ENCODE measurements at regions not wholly inside any gene's neighbourhood (a gene's known extent, or its start where the extent isn't known, plus 50 kb on each side); places are given as distances from the start of the nearest gene placed in this dataset.

- TF ChIP-seq ZNF592 (IDR thresholded peaks at IDR 0.05): no peak
- TF ChIP-seq ZSCAN29 (IDR thresholded peaks at IDR 0.05): peak; percentile 40; the same call in 1 of the 2 replicates
- TF ChIP-seq, protein P1, sequence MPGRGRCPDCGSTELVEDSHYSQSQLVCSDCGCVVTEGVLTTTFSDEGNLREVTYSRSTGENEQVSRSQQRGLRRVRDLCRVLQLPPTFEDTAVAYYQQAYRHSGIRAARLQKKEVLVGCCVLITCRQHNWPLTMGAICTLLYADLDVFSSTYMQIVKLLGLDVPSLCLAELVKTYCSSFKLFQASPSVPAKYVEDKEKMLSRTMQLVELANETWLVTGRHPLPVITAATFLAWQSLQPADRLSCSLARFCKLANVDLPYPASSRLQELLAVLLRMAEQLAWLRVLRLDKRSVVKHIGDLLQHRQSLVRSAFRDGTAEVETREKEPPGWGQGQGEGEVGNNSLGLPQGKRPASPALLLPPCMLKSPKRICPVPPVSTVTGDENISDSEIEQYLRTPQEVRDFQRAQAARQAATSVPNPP (IDR thresholded peaks at IDR 0.05; ENCODE audit: borderline replicate concordance, insufficient read depth, insufficient read length): no peak
- TF ChIP-seq GTF2B (IDR thresholded peaks at IDR 0.05; ENCODE audit: extremely low read depth, insufficient read length): no peak
- TF ChIP-seq, protein P2, sequence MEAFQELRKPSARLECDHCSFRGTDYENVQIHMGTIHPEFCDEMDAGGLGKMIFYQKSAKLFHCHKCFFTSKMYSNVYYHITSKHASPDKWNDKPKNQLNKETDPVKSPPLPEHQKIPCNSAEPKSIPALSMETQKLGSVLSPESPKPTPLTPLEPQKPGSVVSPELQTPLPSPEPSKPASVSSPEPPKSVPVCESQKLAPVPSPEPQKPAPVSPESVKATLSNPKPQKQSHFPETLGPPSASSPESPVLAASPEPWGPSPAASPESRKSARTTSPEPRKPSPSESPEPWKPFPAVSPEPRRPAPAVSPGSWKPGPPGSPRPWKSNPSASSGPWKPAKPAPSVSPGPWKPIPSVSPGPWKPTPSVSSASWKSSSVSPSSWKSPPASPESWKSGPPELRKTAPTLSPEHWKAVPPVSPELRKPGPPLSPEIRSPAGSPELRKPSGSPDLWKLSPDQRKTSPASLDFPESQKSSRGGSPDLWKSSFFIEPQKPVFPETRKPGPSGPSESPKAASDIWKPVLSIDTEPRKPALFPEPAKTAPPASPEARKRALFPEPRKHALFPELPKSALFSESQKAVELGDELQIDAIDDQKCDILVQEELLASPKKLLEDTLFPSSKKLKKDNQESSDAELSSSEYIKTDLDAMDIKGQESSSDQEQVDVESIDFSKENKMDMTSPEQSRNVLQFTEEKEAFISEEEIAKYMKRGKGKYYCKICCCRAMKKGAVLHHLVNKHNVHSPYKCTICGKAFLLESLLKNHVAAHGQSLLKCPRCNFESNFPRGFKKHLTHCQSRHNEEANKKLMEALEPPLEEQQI (IDR thresholded peaks at IDR 0.05): no peak
- TF ChIP-seq NR2C1 (IDR thresholded peaks at IDR 0.05): no peak
- TF ChIP-seq NR2C1 (tag; IDR thresholded peaks at IDR 0.05): no peak
- TF ChIP-seq, protein P3, sequence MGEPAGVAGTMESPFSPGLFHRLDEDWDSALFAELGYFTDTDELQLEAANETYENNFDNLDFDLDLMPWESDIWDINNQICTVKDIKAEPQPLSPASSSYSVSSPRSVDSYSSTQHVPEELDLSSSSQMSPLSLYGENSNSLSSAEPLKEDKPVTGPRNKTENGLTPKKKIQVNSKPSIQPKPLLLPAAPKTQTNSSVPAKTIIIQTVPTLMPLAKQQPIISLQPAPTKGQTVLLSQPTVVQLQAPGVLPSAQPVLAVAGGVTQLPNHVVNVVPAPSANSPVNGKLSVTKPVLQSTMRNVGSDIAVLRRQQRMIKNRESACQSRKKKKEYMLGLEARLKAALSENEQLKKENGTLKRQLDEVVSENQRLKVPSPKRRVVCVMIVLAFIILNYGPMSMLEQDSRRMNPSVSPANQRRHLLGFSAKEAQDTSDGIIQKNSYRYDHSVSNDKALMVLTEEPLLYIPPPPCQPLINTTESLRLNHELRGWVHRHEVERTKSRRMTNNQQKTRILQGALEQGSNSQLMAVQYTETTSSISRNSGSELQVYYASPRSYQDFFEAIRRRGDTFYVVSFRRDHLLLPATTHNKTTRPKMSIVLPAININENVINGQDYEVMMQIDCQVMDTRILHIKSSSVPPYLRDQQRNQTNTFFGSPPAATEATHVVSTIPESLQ (CRISPR knock-in tag; IDR thresholded peaks at IDR 0.05): no peak
- TF ChIP-seq FOXP4 (CRISPR knock-in tag; IDR thresholded peaks at IDR 0.05; ENCODE audit: borderline replicate concordance): no peak
- no peak for TF ChIP-seq KLF1 (tag; IDR thresholded peaks at IDR 0.05)
- TF ChIP-seq, protein P4, sequence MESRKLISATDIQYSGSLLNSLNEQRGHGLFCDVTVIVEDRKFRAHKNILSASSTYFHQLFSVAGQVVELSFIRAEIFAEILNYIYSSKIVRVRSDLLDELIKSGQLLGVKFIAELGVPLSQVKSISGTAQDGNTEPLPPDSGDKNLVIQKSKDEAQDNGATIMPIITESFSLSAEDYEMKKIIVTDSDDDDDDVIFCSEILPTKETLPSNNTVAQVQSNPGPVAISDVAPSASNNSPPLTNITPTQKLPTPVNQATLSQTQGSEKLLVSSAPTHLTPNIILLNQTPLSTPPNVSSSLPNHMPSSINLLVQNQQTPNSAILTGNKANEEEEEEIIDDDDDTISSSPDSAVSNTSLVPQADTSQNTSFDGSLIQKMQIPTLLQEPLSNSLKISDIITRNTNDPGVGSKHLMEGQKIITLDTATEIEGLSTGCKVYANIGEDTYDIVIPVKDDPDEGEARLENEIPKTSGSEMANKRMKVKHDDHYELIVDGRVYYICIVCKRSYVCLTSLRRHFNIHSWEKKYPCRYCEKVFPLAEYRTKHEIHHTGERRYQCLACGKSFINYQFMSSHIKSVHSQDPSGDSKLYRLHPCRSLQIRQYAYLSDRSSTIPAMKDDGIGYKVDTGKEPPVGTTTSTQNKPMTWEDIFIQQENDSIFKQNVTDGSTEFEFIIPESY (CRISPR knock-in tag; IDR thresholded peaks at IDR 0.05): no peak
- peak; percentile 67 for TF ChIP-seq MEIS2 (IDR thresholded peaks at IDR 0.05; ENCODE audit: partially characterized antibody)
- no peak for TF ChIP-seq TEAD1 (CRISPR knock-in tag; IDR thresholded peaks at IDR 0.05)
These were observed 119.7 kb upstream of the IGSF10 start (continued) for GRCh38 chr3:151580591-151580990.
